ENCODE measurements at regions not wholly inside any gene's neighbourhood (a gene's known extent, or its start where the extent isn't known, plus 50 kb on each side); places are given as distances from the start of the nearest gene placed in this dataset.

DNA sequence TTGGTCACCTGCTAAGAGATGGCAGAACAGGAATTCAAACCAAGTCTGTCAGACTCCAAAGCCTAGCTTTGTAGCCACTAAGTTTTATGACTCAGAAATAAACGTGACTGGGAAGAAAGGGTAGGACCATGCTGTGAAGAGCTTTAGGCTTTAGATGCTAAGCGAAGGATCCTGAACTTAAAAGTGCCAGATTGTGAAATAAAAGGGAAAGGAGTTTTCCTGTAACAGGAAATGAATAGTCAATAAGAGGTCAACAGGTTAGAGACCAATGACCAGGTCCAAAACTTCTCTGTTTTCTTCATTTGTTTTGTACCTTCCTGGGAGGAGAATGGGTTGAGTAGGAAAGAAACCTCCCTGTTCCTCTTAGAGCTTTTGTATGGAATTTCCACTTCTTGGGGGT is 98.8 kb upstream of the EOLA2 start:
- DNase-seq (ENCODE audit: low spot score): no peak
- Mint-ChIP-seq H3K27me3 (ENCODE audit: low read depth) (no peaks in the 10 kb centered on the region), H3K4me3 (ENCODE audit: unreplicated experiment) (no peak overlapping the region), H3K4me1 (ENCODE audit: low read depth) (peaks cover 47% of the 10 kb centered on the region), H3K27ac (ENCODE audit: unreplicated experiment) (no peak overlapping the region), H3K36me3 (ENCODE audit: low read depth) (no peaks in the 10 kb centered on the region), H3K9me3 (ENCODE audit: low read depth) (peaks cover 33% of the 10 kb centered on the region)
- TF ChIP-seq, protein P1, sequence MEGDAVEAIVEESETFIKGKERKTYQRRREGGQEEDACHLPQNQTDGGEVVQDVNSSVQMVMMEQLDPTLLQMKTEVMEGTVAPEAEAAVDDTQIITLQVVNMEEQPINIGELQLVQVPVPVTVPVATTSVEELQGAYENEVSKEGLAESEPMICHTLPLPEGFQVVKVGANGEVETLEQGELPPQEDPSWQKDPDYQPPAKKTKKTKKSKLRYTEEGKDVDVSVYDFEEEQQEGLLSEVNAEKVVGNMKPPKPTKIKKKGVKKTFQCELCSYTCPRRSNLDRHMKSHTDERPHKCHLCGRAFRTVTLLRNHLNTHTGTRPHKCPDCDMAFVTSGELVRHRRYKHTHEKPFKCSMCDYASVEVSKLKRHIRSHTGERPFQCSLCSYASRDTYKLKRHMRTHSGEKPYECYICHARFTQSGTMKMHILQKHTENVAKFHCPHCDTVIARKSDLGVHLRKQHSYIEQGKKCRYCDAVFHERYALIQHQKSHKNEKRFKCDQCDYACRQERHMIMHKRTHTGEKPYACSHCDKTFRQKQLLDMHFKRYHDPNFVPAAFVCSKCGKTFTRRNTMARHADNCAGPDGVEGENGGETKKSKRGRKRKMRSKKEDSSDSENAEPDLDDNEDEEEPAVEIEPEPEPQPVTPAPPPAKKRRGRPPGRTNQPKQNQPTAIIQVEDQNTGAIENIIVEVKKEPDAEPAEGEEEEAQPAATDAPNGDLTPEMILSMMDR (IDR thresholded peaks at IDR 0.05): no peak

GRCh38 chrX:150038315-150038714 is 100.0 kb upstream of the EOLA2 start:
- Mint-ChIP-seq H3K27me3 (ENCODE audit: low read depth) (no peaks in the 10 kb centered on the region), H3K4me3 (ENCODE audit: unreplicated experiment) (no peak overlapping the region), H3K27ac (ENCODE audit: unreplicated experiment) (peak overlapping the region; percentile 81), H3K36me3 (ENCODE audit: low read depth) (peaks cover 2% of the 10 kb centered on the region), H3K4me1 (ENCODE audit: low read depth) (peaks cover 38% of the 10 kb centered on the region), H3K9me3 (ENCODE audit: low read depth) (peaks cover 41% of the 10 kb centered on the region)
- TF ChIP-seq, protein P1 (IDR thresholded peaks at IDR 0.05): no peak
- DNase-seq (ENCODE audit: low spot score): no peak

- Mint-ChIP-seq H3K27me3 (ENCODE audit: low read depth) (no peaks in the 10 kb centered on the region), H3K9me3 (ENCODE audit: low read depth) (peaks cover 45% of the 10 kb centered on the region), H3K4me3 (ENCODE audit: unreplicated experiment) (no peak overlapping the region), H3K4me1 (ENCODE audit: low read depth) (peaks cover 38% of the 10 kb centered on the region), H3K36me3 (ENCODE audit: low read depth) (peaks cover 2% of the 10 kb centered on the region), H3K27ac (ENCODE audit: unreplicated experiment) (peak overlapping the region; percentile 9)
- TF ChIP-seq, protein P1 (IDR thresholded peaks at IDR 0.05): no peak
- DNase-seq (ENCODE audit: low spot score): no peak
Measured at GRCh38 chrX:150038986-150039599, 100.8 kb upstream of the EOLA2 start.

GRCh38 chrX:150041208-150041607 is 102.9 kb upstream of the EOLA2 start:
- TF ChIP-seq, protein P1 (IDR thresholded peaks at IDR 0.05): no peak
- Mint-ChIP-seq H3K27ac (ENCODE audit: unreplicated experiment) (no peak overlapping the region), H3K4me1 (ENCODE audit: low read depth) (peaks cover 27% of the 10 kb centered on the region), H3K4me3 (ENCODE audit: unreplicated experiment) (no peak overlapping the region), H3K36me3 (ENCODE audit: low read depth) (peaks cover 2% of the 10 kb centered on the region), H3K27me3 (ENCODE audit: low read depth) (no peaks in the 10 kb centered on the region), H3K9me3 (ENCODE audit: low read depth) (peaks cover 42% of the 10 kb centered on the region)
- DNase-seq (ENCODE audit: low spot score): no peak

DNA sequence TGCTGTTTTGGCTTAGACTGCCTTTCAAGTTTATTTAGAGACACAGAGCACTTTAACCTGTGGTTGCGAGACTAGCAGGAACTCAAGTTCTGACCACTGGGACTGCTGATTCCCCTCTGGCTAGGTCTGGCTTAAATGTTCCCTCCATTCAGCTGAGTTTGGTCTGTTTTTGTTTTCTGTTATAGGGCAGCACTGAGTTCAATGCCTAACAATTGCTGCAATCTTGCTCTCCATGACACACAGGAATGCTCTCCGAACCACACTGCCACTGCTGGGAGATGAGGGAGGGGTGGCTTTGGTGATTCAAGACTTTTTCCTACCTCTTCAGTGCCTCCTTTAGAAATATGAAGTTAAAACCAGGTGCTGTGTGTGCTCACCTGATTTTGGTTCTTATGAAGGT is 106.3 kb upstream of the EOLA2 start:
- Mint-ChIP-seq H3K27me3 (ENCODE audit: low read depth) (no peaks in the 10 kb centered on the region), H3K27ac (ENCODE audit: unreplicated experiment) (no peak overlapping the region), H3K4me3 (ENCODE audit: unreplicated experiment) (no peak overlapping the region), H3K9me3 (ENCODE audit: low read depth) (peaks cover 37% of the 10 kb centered on the region), H3K4me1 (ENCODE audit: low read depth) (no peaks in the 10 kb centered on the region), H3K36me3 (ENCODE audit: low read depth) (peaks cover 2% of the 10 kb centered on the region)
- TF ChIP-seq, protein P1 (IDR thresholded peaks at IDR 0.05): no peak
- no peak for DNase-seq (ENCODE audit: low spot score)
